ENCODE measurements at regions not wholly inside any gene's neighbourhood (a gene's known extent, or its start where the extent isn't known, plus 50 kb on each side); places are given as distances from the start of the nearest gene placed in this dataset.

- TF ChIP-seq OVOL2 (CRISPR knock-in tag; IDR thresholded peaks at IDR 0.05; ENCODE audit: borderline replicate concordance): no peak
- TF ChIP-seq AFF4 (CRISPR knock-in tag; IDR thresholded peaks at IDR 0.05; ENCODE audit: borderline replicate concordance): no peak
- no peak for TF ChIP-seq MAX (CRISPR knock-in tag; IDR thresholded peaks at IDR 0.05)
Measured at GRCh38 chr1:97007840-97008604, 286.4 kb downstream of the PTBP2 start.

Measured in WTC11 (cell line).